ENCODE measurements at regions not wholly inside any gene's neighbourhood (a gene's known extent, or its start where the extent isn't known, plus 50 kb on each side); places are given as distances from the start of the nearest gene placed in this dataset.
"Not testable (repeated sequence)": the region's sequence is repeated elsewhere in the genome, so short reads cannot be mapped to it uniquely, and the experiment has no call there.

DNA sequence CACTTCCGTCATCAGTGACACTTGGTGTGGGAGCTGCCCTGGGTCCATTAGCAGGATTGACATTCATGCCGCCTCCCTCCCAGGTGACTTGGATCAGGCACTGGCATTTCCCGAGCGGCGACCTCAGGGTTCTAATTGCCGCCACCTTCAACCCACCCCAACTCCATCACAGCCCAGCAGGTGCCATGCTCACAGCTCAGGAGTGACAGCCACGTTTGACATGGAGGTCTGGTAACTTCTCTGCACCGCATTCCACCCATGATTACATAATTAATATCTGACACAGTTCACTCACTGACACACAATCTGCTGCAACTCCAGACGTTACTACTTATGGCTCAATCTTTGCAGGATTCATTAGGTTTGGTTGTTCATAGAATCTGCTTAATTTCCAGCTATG is 450.9 kb upstream of the MYT1L start:
- DNase-seq: no peak

DNA sequence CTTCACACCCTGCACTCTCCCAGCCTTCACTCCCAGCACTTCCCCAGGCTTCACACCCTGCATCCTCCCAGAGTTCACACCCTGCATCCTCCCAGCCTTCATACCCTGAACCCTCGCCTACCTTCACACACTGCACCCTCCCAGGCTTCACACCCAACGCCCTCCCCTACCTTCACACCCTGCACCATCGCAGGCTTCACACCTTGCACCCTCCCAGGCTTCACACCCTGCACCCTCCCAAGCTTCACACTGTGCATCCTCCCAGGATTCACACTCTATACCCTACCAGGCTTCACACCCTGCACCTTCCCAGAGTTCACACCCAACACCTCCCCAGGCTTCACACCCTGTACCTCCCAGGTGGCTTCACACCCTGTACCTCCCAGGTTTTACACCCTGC is 448.7 kb upstream of the MYT1L start:
- no peak for DNase-seq

DNA sequence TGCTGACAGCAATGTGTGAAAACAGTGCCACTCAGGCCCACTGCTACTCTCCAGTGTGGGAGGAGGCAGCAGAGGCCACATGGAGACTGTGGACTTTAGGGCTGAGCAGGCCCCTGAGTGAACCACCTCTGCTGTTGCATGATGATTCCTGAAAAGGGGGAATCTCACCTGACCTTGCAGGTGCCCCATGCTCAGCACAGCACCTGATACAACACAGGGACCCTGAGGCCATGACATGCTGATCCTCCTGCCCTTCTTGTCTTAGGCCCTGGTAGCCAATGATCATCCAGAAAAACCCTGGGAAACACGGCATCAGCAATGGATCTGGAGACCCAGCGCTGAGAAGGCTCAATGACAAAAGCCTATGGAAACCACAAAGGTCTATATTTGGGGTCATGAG is 446.8 kb upstream of the MYT1L start:
- no peak for DNase-seq

DNA sequence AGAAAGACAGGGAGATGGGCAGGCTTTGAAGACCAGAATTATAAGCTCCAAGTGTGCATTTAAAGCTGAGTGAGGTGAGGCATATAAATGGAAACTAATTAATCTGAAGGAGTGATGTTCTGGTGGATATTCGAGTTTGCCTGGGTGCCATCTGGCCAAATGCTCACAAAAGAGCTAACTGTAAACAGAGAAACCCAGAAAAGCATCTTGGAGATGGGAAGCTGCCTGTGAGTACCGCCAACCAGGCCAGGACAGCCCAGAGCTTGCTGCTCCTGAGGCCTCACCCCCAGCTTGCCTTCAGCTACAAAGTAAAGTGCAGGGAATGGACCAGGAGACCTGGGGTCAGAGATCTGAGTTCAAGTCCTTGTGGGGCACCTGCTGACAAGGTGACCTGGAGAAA is 446.1 kb upstream of the MYT1L start:
- DNase-seq: no peak

DNA sequence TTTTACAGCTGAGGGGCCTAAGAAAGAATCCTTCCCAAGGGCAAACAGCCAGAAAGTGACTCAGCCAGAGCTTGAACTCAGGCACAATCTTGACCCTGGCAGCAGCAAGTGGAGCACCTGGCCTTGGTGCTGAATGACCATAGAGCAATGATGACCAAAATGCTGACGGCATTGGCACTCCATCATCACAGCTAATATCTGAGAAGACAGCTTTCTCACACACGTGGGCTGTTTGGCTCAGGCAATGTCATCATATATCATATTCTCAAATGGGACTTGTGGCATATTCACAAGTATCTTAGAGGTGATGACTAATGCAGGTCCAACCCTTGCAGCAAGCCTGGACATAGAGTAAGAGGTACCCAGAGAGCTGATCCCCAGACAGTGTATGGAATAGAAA is 443.9 kb upstream of the MYT1L start:
- DNase-seq: no peak

DNA sequence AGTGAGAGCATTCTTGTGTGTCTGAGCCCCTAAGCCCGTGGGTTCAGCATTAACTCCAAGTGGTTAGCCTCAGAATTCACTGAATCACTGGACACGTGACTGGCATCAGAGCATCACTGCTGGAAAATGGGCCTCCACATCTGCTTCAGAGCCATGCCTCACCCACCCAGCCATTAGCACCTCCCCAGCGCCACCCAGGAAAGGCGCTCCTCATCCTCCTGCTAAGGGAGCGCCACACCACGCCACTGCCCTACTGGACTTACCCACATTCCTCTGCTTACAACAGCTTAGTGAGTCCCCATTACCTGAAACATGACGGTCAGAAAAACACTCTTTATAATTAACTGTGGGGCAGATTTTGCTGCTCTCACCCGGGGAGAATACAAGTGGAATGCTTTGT is 442.6 kb upstream of the MYT1L start:
- DNase-seq: no peak

DNA sequence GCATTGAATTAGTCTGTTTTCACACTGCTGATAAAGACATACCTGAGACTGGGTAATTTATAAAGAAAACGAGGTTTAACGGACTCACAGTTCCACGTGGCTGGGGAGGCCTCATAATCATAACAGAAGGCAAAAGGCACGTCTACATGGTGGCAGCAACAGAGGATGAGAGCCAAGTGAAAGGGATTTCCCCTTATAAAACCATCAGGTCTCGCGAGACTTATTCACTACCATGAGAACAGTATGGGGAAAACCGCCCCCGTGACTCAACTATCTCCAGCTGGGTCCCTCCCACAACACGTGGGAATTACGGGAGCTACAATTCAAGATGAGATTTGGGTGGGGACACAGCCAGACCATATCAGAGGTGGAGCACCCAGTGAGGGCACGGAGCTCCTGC is 442.0 kb upstream of the MYT1L start:
- DNase-seq: not testable (repeated sequence)

DNA sequence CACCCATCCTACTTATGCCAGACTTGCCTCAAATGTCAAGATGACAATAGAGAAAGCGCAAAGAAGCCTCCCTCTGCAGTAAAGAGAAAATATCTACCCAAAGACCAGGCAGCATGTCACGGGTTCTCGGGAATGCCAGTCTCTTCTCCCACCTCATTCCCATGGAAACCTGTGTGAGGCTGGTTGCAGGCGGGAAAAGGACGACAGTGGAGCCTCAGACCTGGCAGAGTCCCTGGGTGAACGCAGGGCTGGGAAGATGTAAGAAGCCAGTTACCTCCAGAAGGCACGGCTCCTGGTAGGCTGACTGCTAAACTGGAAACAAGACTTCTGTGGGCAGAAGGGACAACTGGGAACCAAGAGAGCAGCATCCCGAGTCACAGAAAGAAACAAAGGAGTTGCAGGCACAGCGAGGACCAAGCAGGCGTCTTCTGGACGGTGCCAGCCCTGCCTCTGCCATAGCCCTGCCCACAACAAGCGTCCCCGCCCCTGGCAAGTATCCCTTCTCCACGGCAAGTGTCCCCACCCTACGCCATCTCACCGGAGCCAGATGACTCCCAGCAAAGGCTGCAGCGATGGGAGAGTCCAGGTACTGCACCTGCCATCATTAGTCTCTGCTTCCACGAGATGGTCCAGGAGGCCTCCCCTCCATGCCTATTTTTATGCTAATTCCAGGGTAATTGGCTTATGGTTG is 440.8 kb upstream of the MYT1L start:
- DNase-seq: no peak

DNA sequence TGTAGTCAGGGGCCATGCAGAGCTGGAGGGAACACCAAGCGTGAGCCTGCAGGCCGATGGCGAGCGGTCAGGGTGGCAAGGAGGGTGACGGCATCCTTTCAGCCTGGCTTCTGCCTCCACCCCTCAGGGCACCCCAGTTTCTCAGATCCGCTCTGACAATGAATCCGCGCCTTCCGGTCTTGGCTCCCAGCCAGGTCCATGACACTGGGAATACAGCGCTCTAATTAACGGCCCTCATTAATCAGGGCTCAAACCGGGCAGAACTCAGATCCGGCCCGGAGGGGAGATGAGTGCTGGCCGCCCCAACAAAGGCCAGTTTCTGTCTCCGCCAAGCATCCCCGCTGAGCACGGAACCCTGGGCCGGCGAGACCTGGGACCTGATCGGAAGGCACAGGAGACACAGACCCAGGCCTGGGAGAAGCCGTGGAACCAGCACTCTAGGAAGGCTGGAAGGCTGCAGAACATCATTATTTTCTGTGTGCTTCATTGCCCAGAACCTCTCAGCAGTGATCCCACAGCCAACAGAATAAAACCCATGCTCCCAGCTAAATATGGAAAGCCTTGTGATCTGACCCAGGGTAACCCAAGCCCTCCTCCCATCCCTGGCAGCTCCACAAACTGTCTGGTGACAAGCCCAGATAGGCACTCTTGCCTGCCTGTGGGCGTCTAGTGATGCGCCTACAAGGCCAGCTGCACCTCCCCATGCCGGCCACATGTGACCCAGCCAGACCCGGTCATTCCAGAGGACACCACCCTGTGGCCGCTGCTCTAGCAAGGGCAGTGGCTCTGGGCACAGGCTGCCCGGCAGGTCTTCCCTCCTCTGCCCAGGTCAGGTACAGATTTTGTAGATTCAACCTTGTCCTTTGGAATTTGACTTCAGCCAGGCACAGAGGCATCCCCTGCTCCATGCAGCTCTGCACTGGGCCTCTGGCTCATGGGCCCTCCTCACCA is 438.7 kb upstream of the MYT1L start:
- DNase-seq: no peak

DNA sequence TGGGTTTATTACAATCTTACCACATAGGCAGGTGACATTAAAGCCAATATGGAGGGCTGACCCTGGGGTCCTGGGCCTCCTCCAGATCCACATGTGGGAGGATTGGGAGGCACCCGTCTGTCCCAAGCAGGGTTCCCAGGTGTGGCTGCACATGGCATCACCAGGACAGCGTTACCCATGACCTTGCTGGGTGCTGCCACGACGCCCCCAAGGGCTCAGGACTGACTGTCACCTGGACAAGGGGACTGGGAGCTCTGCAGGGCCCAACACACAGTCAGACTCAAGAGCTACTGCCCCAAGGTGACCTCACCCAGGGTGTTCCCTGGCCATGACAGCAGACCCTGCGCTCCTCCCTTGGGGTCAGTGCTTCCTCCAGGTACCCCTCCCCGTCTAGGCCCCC is 437.4 kb upstream of the MYT1L start:
- DNase-seq: no peak

DNA sequence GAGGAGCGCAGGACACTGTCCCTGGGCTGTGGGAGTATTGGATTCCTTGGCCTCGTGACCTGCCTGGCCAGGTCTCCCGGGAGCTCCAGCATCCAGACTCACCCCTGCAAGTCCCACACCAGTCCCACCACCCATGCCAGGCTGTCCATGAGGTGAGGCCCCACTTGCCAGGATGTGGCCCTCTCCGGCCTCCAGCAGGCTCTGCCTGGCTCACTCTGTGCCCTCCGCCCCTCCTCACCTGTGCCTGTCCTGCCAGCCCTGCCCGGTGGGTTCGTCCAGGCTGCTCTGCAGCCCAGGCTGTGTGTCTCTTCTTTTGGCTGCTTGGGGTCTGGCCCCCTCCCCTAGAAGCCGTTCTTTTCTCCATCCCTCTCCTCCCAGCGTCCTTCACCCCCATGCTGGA is 436.8 kb upstream of the MYT1L start:
- DNase-seq: no peak

DNA sequence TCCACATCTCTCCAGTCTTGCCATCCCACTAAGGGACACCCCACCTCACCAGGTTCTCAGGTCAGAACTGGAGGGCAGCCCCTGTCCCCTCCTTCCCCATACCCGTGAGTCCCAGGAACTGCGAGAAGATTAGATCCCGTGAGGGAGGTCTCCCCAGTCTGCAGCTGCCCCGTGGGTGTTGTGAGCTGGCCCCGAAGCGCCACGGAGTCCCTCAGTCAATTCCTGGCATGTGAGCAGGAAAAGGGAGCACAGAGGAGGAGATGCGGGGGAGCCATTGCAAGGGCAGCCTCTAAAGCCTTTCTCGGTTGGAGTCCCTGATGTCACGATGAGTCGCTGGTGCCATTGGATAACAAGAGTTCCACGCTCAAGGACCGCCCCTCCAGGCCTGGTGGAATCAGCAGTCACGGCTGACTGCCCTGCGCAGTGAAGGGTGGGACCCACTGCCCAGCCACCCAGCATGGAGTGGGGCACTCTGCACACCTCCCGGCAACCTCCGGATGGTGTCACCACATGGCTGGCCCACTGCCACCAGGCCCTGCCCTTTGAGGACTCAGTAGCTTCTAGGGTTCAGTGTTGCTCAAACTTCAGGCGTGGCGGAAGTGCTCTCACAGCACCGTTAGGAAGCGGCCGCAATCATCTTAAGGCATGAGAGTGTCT is 434.9 kb upstream of the MYT1L start:
- DNase-seq: no peak

DNA sequence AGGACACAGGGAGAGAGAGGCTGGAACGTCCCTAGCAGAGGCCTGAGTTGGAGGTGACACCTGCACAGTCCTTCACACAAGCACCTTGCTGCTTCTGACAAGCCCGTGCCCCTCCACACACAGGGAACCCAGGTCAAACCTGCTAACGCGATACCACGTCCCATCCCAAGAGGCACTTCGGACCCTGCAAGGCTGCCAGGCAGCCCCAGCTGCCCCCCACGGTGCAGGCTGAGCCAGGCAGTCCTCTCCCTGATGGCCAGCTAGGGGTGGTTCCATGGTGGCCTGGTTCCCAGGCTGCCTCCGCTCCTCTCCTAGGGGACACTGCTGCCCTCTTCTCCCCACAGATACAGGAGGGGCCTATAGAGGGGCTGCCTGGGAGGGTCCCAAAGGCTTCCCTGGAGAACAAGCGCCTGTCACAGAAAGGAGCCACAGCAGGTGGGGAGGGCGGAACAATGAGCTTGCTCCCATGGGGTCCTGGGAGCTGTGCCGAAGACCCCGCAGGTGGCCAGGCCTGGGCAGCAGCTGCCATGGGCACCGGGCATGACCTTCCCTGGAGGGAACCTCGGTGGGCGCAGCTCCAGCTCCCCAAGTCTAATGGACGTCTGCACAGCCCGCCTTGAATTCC is 434.2 kb upstream of the MYT1L start:
- DNase-seq: no peak

DNA sequence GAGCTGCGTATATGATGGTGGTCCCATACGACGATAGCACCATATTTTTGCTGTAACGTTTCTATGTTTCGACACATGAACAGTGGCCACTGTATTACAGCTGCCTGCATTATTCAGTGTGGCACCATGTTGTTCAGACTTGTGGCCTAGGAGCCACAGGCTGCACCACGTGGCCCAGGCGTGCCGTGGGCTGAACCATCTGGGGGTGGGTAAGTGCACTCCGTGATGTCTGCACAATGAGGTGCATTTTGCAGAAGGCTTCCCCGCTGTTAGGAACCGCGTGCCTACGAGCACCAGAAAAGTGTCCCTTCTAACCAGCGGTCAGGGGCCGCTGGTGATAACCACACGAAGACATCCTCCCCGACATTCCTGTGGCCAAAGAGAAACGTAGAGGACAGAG is 433.7 kb upstream of the MYT1L start:
- DNase-seq: no peak

DNA sequence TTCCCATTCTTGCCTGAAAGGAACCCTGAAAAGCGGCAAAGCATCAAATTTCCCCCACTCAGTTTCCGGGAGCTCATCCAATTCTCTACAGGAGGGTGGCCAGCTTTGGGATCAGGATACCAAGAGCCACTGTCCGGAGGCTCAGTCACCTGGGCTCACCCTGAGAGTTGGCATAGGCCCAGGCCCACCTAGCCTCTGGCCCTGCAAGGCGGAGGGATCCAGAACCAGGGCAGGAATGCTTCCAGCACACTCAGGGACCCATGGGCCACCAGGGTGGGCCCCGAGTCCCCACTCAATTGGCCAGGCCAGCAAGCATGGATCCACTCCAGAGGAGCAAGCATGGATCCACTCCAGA is 432.9 kb upstream of the MYT1L start:
- DNase-seq: no peak

DNA sequence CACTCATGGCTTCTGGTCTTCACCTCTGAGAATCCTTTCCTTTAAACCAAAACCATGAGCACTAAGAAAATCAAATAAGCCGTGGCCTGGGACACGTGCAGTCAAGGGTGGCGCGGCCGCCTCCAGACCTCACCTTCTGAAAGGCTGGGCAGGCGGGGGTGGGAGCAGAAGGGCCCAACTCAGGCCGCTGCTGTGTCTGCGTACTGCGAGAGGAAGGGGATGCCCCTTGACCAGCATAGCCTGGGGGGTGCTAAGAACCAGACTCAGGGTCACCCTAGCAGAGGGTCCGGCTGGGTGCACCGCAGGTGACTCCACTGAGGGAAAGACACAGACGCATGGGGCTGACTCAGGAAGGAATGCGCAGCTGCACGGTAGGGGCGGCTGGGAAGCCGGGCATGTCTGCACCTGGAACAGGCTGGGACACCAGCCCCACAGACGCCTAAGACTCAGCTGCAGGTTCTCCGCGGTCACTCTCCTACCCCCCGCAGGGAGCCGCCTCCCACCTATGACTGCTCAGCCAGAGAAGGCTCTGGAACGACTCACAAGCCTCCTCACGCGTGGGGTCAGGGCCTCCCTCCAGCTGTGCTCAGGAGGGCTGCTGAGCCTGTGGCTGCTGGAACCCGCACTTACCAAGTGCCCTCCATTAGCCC is 432.4 kb upstream of the MYT1L start:
- DNase-seq: no peak

DNA sequence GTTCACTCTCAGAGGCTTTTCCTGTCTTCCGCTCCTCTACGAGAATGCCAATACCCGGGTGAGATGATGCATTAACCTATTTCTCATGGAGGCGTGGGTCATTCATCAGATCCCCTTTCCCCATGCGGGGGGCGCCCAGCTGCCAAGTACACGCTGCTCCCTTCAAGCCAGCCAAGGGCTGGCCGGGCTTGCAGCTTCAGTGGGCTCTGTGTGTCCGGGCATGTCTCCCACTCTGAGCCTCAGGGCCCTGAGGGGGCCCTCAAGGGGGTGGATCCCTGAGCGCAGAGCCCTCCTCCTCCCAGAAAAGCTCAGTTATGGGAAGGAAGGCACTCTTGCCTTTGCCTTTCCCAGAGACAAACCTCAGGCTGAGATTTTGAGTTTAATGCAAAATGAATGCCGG is 431.8 kb upstream of the MYT1L start:
- DNase-seq: no peak

DNA sequence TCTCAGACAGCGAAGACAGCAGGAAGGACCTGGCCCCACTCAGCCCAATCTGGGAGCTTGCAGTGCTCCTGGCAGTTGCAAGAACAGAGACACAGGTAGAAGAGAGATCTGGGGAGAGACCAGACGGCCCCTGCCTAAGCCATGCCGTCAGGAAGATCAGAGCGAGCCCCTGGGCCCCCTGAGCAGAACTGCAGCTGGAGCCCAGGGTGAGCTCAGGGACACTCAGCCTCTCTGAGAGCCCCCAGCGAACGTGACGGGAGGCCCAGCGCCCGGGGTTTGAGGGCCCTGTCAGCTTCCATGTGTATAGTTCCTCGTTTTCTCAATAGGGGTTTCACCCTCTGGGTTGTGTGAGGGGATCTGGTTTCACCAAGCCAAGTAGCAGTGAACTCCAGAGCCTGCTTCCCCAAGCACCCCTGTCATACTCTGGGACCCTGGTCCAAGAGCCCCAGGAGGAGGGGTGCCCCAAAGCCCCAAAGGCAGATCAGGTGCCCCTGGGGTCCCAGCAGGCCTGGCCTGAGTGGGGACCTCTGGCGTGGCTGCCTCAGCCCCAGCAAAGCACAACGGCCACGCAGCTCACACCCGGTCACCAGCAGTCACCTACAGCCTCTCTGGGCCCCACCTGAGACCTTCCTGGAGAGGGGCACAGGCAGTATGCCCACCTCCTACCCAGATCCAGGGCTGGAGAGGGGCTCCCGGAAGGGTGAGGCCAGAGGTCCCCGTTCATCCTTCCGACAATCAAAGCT is 431.3 kb upstream of the MYT1L start:
- DNase-seq: no peak

DNA sequence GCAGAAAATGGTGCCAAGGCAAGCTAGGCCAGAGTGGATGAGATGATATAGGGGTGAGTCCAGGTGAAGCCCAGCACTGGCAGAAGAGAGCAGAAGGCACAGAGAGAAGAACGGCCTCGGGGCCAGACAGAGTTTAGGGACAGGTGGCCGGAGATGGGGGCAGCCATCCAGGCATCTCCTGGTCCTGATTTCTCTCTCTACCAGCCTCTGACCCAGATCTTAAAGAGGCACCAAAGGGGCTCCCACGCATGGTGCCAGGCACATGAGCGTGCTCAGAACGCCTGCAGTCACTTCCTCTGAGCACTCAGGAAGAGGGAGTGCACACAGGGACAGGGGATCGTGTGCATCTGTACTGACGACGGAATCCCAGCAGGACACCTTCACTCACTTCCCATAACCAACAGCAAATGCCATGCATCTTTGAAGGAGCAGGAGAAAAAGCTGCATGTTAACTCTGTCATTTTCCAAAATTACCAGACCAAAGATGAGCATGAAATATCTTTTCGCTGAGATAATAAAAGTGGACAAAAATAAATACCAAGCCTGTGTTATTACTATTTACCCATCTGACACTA is 427.8 kb upstream of the MYT1L start:
- DNase-seq: no peak

DNA sequence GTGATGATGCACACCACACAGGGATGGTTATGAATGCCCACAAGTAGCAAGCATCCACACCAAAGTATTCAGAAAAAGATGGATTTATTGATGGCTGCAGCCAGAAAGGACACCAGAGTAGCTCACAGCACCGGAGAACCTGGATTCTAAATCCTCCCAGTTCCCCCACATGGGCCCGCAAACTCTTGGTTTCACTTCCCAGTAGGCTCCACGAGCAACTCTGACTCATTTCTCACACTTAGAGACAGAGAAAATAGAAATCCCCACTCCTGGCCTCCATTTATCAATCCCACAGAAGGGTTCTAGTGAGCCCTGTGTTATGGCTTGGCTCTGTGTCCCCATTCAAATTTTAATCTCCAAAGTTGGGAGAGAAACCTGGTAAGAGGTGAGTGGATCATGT is 426.7 kb upstream of the MYT1L start:
- DNase-seq: no peak

DNA sequence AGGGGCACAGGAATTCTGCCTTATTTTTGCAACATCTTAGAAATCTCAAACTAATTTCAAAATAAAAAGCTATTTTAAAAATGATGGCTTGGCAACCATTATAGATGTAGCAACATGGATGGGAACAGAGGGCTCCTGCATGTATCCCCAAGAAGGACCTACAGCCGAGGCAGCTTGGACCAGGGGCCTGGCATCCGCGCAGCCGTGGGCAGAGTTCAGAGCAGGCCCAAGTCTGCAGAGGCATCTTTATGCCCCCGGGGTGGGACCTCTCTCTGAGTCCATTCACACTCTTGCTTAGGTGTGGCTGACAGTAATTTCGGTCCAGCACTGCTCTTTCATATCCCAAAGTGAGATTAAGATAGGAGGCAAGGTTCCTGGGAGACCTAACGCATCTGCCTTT is 425.8 kb upstream of the MYT1L start:
- DNase-seq: no peak

DNA sequence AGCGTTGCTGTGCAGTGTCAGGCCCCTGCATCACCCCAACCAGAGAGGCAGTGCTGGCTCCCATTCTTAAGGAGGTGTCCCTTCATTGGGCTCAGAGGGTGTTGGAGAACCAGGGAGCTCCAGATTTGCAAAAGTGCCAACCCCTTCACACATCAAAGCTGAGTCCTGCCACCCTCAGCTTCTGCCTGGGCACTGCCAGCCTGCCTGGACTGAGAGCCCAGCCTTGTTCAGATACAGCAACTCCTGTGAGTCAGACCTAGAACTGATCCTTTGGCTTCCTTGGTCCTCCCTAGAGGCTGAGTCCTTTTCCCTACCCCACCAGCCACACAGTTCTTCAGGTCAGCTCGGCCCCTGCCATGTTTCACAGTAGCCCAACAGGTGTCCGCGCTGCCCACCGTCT is 424.9 kb upstream of the MYT1L start:
- no peak for DNase-seq
